ENCODE measurements at regions not wholly inside any gene's neighbourhood (a gene's known extent, or its start where the extent isn't known, plus 50 kb on each side); places are given as distances from the start of the nearest gene placed in this dataset.

DNA sequence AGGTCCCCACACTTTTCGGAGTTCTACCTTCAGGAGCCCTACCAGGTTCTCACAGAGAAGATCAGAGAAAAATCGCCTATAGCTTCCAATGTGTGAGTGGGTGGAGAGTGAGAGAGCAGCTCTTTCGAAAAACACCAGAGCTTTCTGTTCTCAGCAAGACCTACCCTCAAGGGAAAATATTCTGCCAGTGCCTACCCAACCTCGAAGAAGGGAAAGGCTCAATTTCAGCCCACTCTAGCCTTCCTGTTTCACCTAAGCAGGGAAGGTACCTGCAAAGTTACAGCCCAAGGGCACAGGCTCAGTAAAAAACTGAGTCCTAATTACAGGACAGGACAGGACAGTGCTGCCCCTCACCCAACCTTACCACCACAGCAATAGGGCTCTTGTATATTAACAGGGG lies 104.0 kb upstream of the WDR17 start:
- no peaks in the 10 kb centered on the region for H3K36me3 ChIP-seq
- no peaks in the 10 kb centered on the region for H3K27me3 ChIP-seq (ENCODE audit: low read depth)
- no peak for ATAC-seq
- H3K4me3 ChIP-seq = no peak overlapping the region
- no peaks in the 10 kb centered on the region for H3K4me1 ChIP-seq
- no peak for DNase-seq
- H3K27ac ChIP-seq = no peak overlapping the region
- TF ChIP-seq, protein P1, sequence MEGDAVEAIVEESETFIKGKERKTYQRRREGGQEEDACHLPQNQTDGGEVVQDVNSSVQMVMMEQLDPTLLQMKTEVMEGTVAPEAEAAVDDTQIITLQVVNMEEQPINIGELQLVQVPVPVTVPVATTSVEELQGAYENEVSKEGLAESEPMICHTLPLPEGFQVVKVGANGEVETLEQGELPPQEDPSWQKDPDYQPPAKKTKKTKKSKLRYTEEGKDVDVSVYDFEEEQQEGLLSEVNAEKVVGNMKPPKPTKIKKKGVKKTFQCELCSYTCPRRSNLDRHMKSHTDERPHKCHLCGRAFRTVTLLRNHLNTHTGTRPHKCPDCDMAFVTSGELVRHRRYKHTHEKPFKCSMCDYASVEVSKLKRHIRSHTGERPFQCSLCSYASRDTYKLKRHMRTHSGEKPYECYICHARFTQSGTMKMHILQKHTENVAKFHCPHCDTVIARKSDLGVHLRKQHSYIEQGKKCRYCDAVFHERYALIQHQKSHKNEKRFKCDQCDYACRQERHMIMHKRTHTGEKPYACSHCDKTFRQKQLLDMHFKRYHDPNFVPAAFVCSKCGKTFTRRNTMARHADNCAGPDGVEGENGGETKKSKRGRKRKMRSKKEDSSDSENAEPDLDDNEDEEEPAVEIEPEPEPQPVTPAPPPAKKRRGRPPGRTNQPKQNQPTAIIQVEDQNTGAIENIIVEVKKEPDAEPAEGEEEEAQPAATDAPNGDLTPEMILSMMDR (IDR thresholded peaks at IDR 0.05) = no peak
- no peaks in the 10 kb centered on the region for H3K9me3 ChIP-seq
- intact Hi-C loops (cut with DNase I) = no loop called here

DNA sequence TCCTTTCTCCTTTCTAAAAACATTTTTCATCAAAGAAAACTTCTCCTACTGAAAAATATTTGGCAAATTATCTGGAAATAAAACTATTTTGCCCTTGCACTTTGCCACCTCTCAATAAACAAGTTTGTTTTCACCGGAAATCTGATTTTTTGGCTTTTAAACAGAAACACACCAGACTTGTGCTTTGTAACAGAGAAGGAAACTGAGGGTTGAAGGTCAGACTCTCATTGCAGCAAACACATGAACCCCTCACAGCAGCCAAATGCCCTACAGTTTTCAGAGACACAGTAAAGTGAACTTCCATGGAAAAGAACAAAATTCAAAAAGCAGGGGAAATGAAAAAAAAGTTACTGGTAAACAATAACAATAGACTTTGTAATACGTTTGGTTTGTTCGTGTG lies 95.6 kb upstream of the WDR17 start:
- H3K9me3 ChIP-seq = peaks cover 3% of the 10 kb centered on the region
- DNase-seq (no peak), ATAC-seq (no peak)
- no peak overlapping the region for H3K4me3 ChIP-seq
- TF ChIP-seq, protein P1 (IDR thresholded peaks at IDR 0.05) = no peak
- no peaks in the 10 kb centered on the region for H3K4me1 ChIP-seq
- no peaks in the 10 kb centered on the region for H3K27me3 ChIP-seq (ENCODE audit: low read depth)
- no peaks in the 10 kb centered on the region for H3K36me3 ChIP-seq
- intact Hi-C loops (cut with DNase I) = no loop called here
- H3K27ac ChIP-seq = no peak overlapping the region

DNA sequence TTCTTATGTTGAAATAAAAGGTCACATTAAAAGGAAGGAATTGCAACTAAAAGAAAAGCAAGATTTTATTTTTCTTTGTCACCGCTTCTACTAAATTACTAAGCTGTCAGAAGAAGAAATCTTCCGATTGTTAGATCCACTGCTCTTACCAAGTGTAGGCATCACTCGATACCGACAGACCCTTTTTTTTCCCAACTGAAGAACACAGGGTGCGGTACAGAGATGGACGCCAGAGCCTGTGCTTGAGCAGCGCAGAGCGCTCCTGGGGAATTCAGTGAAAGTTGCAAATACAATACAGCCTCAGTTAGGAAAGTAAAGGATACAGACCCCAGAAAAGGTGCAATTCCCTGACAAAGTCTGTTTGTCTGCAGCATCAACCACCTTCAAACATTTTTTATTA lies 94.9 kb upstream of the WDR17 start:
- intact Hi-C loops (cut with DNase I) = no loop called here
- TF ChIP-seq, protein P1 (IDR thresholded peaks at IDR 0.05) = no peak
- ATAC-seq = no peak
- Histone ChIP-seq H3K4me3 (no peak overlapping the region), H3K9me3 (peaks cover 3% of the 10 kb centered on the region), H3K4me1 (no peaks in the 10 kb centered on the region), H3K36me3 (no peaks in the 10 kb centered on the region), H3K27me3 (ENCODE audit: low read depth) (no peaks in the 10 kb centered on the region), H3K27ac (no peak overlapping the region)
- DNase-seq = no peak

DNA sequence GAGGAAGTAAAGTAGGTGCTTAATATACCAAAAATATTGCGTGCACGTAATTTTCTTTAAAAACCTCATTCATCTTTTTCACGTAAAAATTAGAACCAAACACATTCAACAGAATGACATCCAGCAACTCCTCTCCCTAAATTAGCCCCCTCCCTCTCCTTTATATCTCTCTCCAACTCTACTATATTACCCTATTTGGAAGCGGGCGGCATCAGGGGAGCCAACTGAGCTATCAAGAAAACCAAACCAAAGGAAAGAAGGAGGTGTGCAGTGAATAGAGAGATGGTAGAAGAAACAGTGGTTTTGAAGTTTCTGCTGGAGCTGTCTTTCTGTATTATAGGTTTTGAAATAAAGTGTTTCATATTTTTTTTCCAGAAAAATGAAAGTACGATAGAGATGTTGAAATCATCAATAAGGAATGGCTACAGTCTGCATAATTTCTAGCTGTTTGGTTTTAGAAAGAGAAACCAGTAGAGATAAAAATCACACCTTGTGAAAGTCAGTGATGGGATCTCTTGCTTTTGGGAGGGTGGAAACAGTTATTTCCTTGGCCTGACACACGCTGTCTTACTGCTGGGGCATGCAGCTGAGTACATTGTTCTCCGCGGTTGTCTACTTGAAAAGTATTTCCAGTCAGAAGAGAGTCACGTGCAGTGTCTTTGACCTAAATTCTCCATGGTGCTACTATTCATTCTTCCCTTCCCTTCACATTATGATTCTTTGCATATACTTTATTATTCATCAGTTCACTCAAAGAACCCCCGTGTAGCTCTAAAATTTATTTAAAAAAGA lies 94.1 kb upstream of the WDR17 start:
- H3K4me3 ChIP-seq = no peak overlapping the region
- H3K36me3 ChIP-seq = no peaks in the 10 kb centered on the region
- H3K27me3 ChIP-seq (ENCODE audit: low read depth) = no peaks in the 10 kb centered on the region
- peaks cover 3% of the 10 kb centered on the region for H3K9me3 ChIP-seq
- ATAC-seq (peak in 1 of 2 donors; percentile 44), DNase-seq (no peak)
- TF ChIP-seq, protein P1 (IDR thresholded peaks at IDR 0.05) = no peak
- H3K4me1 ChIP-seq = no peaks in the 10 kb centered on the region
- no peak overlapping the region for H3K27ac ChIP-seq
- intact Hi-C loops (cut with DNase I) = no loop called here

DNA sequence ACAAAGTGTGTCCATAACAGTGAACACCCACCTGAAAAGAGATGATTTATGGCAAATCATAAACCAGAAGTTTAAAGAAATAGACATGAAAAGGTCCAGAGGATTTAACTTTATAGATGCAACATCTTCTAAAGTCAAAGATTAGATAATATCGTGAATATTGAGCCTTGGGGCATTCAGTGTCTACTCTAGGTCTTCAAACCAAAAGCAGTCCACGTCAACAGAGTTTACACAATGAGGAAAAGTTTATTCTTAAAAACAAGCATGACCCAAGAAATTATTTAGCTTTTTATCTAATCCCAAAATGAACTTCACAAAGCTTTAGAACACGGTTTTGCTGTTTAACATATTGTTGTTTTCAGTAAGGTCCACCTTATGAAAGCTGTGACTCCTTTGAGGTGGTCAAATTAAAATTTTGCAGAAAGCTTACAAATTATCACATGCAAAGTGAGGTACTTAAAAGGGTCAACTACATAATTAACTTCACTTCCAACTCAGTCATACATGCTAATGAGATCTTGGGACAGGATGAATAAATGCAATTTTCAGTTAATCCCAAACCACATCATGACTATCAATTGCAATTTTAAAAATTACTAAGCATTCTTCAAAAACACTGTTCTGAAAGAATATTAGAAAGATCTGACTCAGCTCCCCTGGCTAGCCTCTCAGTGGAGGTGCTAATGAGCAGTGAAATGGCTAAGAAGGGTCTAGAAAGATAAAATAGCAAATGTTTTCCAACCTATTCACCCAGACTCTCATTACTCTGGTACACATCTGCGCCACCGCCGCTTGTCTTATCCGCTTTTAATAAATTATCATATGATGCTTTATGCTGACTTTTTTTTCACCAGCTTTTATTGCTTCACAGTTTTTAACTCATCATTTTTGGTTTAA lies 92.4 kb upstream of the WDR17 start:
- DNase-seq (no peak), ATAC-seq (no peak)
- Histone ChIP-seq H3K4me3 (no peak overlapping the region), H3K36me3 (no peaks in the 10 kb centered on the region), H3K27ac (no peak overlapping the region), H3K27me3 (ENCODE audit: low read depth) (no peaks in the 10 kb centered on the region), H3K9me3 (no peaks in the 10 kb centered on the region), H3K4me1 (no peaks in the 10 kb centered on the region)
- intact Hi-C loops (cut with DNase I) = no loop called here
- TF ChIP-seq, protein P1 (IDR thresholded peaks at IDR 0.05) = no peak

Data from lower lobe of right lung (tissue), 2 donors.